GM12891 (cell line): ENCODE measurements at regions not wholly inside any gene's neighbourhood (a gene's known extent, or its start where the extent isn't known, plus 50 kb on each side); places are given as distances from the start of the nearest gene placed in this dataset.

Source experiments
- DNase-seq: peaks from one replicate; pipeline ENCODE4 v3.0.0; 2011; ENCODE audit warnings: low spot score; ENCODE audit not compliant: insufficient read length
- FAIRE-seq: peaks from 2 replicates; lab custom pipeline; 2011; peaks lifted over from hg19 to GRCh38; lab: Jason Lieb, UNC
- PAX5 ChIP-seq: IDR thresholded peaks from 2 replicates; pipeline ENCODE4 v1.6.1; 2011; ENCODE audit warnings: low read length, moderate library complexity, mild to moderate bottlenecking; ENCODE audit not compliant: insufficient read depth, severe bottlenecking
- POLR2A ChIP-seq: IDR thresholded peaks from 2 replicates; pipeline ENCODE4 v1.6.1; 2011; ENCODE audit warnings: low read depth, low read length, control low read depth
- POLR2AphosphoS5 ChIP-seq: IDR thresholded peaks from 2 replicates; pipeline ENCODE4 v1.6.1; 2011; ENCODE audit warnings: low read depth, low read length, control low read depth
- POU2F2 ChIP-seq: IDR thresholded peaks from 2 replicates; pipeline ENCODE4 v1.6.1; 2011; ENCODE audit warnings: low read depth, mild to moderate bottlenecking, control low read depth, low read length, moderate library complexity
- SPI1 ChIP-seq: IDR thresholded peaks from 2 replicates; pipeline ENCODE4 v1.6.1; 2011; ENCODE audit warnings: low read depth, low read length, control low read depth
- TAF1 ChIP-seq: IDR thresholded peaks from 2 replicates; pipeline ENCODE4 v1.6.1; 2011; ENCODE audit warnings: low read depth, low read length, control low read depth

GRCh38 chr11:31884080-31884479 is 73.0 kb upstream of the PAX6 start:
- TF ChIP-seq TAF1 (no peak), SPI1 (peak; percentile 27; the same call in 1 of the 2 replicates), POLR2AphosphoS5 (no peak), PAX5 (no peak), POU2F2 (no peak), POLR2A (no peak)
- DNase-seq = no peak
- FAIRE-seq = no peak

- no peak for TF ChIP-seq SPI1
- TF ChIP-seq POLR2A = no peak
- TF ChIP-seq PAX5 = no peak
- TF ChIP-seq TAF1 = no peak
- TF ChIP-seq POLR2AphosphoS5 = no peak
- TF ChIP-seq POU2F2 = no peak
- FAIRE-seq = no peak
- no peak for DNase-seq
Observed at GRCh38 chr11:31883435-31883834, 72.3 kb upstream of the PAX6 start.

- FAIRE-seq (no peak), DNase-seq (no peak)
- TF ChIP-seq SPI1 (no peak), PAX5 (no peak), POLR2AphosphoS5 (no peak), TAF1 (no peak), POLR2A (no peak)
Observed at GRCh38 chr11:31882951-31883392, 71.8 kb upstream of the PAX6 start.

- FAIRE-seq = no peak
- TF ChIP-seq SPI1 (no peak), POLR2A (no peak), POLR2AphosphoS5 (no peak), PAX5 (no peak), TAF1 (no peak)
Observed at GRCh38 chr11:31881825-31882224, 70.7 kb upstream of the PAX6 start.

GRCh38 chr11:31879681-31880080 is 68.6 kb upstream of the PAX6 start:
- FAIRE-seq (no peak), DNase-seq (no peak)
- TF ChIP-seq PAX5 (no peak), POU2F2 (no peak), POLR2AphosphoS5 (no peak), SPI1 (no peak), TAF1 (no peak), POLR2A (no peak)

More at GRCh38 chr11:31881825-31882224, 70.7 kb upstream of the PAX6 start:
- no peak for DNase-seq

- DNase-seq = no peak
- FAIRE-seq = no peak
- TF ChIP-seq POLR2A = no peak
- TF ChIP-seq POLR2AphosphoS5 = no peak
- TF ChIP-seq SPI1 = no peak
- no peak for TF ChIP-seq POU2F2
- no peak for TF ChIP-seq PAX5
- no peak for TF ChIP-seq TAF1
Observed at GRCh38 chr11:31877863-31878262, 66.7 kb upstream of the PAX6 start.

GRCh38 chr11:31877083-31877482 is 66.0 kb upstream of the PAX6 start:
- DNase-seq = no peak
- TF ChIP-seq POLR2A (no peak), SPI1 (no peak)
- no peak for FAIRE-seq

- TF ChIP-seq PAX5 (no peak), TAF1 (no peak), POLR2AphosphoS5 (no peak)
- DNase-seq (no peak), FAIRE-seq (no peak)
Observed at GRCh38 chr11:31875866-31876560, 64.9 kb upstream of the PAX6 start.

GRCh38 chr11:31874631-31875191 is 63.6 kb upstream of the PAX6 start:
- no peak for FAIRE-seq
- DNase-seq = no peak

GRCh38 chr11:31873124-31873523 is 62.0 kb upstream of the PAX6 start:
- no peak for FAIRE-seq
- no peak for DNase-seq
- TF ChIP-seq TAF1 (no peak), POU2F2 (no peak), POLR2A (no peak), POLR2AphosphoS5 (no peak), PAX5 (no peak), SPI1 (no peak)

More at GRCh38 chr11:31874631-31875191, 63.6 kb upstream of the PAX6 start:
- TF ChIP-seq POLR2A (no peak), PAX5 (no peak), POLR2AphosphoS5 (no peak), SPI1 (no peak), POU2F2 (no peak), TAF1 (no peak)
